Keratinocyte (primary cell): ENCODE measurements at regions not wholly inside any gene's neighbourhood (a gene's known extent, or its start where the extent isn't known, plus 50 kb on each side); places are given as distances from the start of the nearest gene placed in this dataset.

Experiments
- DNase-seq: peaks from one replicate; pipeline ENCODE4 v3.0.0-alpha.2; 2011; ENCODE audit warnings: low read depth, missing footprints, low spot score
- FAIRE-seq: peaks from 2 replicates; lab custom pipeline; 2011; peaks lifted over from hg19 to GRCh38; lab: Jason Lieb, UNC
- H2AFZ ChIP-seq: 2 replicates; pipeline ENCODE4 v1.6.0; 2012; ENCODE audit warnings: low read length, control low read depth, inconsistent platforms; ENCODE audit not compliant: control insufficient read depth
- H3K27ac ChIP-seq: 2 replicates; pipeline ENCODE4 v1.5.1; 2011; ENCODE audit warnings: low read length; ENCODE audit not compliant: control insufficient read depth, insufficient read depth
- H3K27me3 ChIP-seq: 3 replicates; pipeline ENCODE4 v1.6.0; 2011; ENCODE audit warnings: low read length; ENCODE audit not compliant: control insufficient read depth, insufficient read depth; ENCODE audit errors: extremely low read depth
- H3K36me3 ChIP-seq, 2 experiments: 2 replicates in 1 of 2; 3 replicates in 1 of 2; pipeline ENCODE4 v1.5.1; 2011; ENCODE audit warnings: low read length in 2 of 2, mild to moderate bottlenecking in 1 of 2; ENCODE audit not compliant: control insufficient read depth in 2 of 2, insufficient read depth in 2 of 2; ENCODE audit errors: extremely low read depth in 1 of 2
- H3K4me1 ChIP-seq: 3 replicates; pipeline ENCODE4 v1.5.1; 2011; ENCODE audit warnings: low read length; ENCODE audit not compliant: control insufficient read depth, insufficient read depth; ENCODE audit errors: extremely low read depth
- H3K4me2 ChIP-seq: 3 replicates; pipeline ENCODE4 v1.6.0; 2011; ENCODE audit warnings: low read depth, low read length; ENCODE audit not compliant: control insufficient read depth, insufficient read depth; ENCODE audit errors: extremely low read depth
- H3K4me3 ChIP-seq, 3 experiments: fragments of 200-600 bp in 1 of 3; sonication (generic) in 1 of 3; 2 replicates in 2 of 3; 3 replicates in 1 of 3; pipeline ENCODE4 v1.5.1; 2011 to 2016; ENCODE audit warnings: low read length in 3 of 3, mild to moderate bottlenecking in 3 of 3, control low read depth in 2 of 3, inconsistent platforms in 1 of 3, low read depth in 1 of 3, mixed read lengths in 1 of 3, mixed run types in 1 of 3, moderate library complexity in 1 of 3; ENCODE audit not compliant: control insufficient read depth in 2 of 3, insufficient read depth in 2 of 3; ENCODE audit errors: extremely low read depth in 1 of 3
- H3K79me2 ChIP-seq: 2 replicates; pipeline ENCODE4 v1.6.0; 2012; ENCODE audit warnings: low read length; ENCODE audit not compliant: control insufficient read depth, insufficient read depth
- H3K9ac ChIP-seq: 3 replicates; pipeline ENCODE4 v1.6.0; 2011; ENCODE audit warnings: low read length; ENCODE audit not compliant: control insufficient read depth, insufficient read depth; ENCODE audit errors: extremely low read depth
- H3K9me1 ChIP-seq: 3 replicates; pipeline ENCODE4 v1.6.0; 2011; ENCODE audit warnings: low read length; ENCODE audit not compliant: control insufficient read depth, insufficient read depth; ENCODE audit errors: extremely low read depth
- H3K9me3 ChIP-seq: 2 replicates; pipeline ENCODE4 v1.5.1; 2012; ENCODE audit warnings: low read depth, low read length; ENCODE audit not compliant: control insufficient read depth
- H4K20me1 ChIP-seq: 3 replicates; pipeline ENCODE4 v1.6.0; 2011; ENCODE audit warnings: low read length; ENCODE audit not compliant: control insufficient read depth, insufficient read depth; ENCODE audit errors: extremely low read depth
- EZH2 ChIP-seq: IDR thresholded peaks from one replicate; pipeline ENCODE4 v1.6.1; 2012; ENCODE audit warnings: inconsistent platforms, mild to moderate bottlenecking, low read length, moderate library complexity
- dilution Hi-C: fragments of 300-500 bp; cut with MboI; formaldehyde crosslinking; loops from one replicate; pipeline ENCODE4 v1.7.0; 2020; ENCODE audit warnings: low sequenced_read_pairs; ENCODE audit not compliant: extremely low pct_ligation_motif_present
- TF ChIP-seq, protein P1 (sequence below), 3 experiments: IDR thresholded peaks in 1 of 3; conservative IDR thresholded peaks in 1 of 3; optimal IDR thresholded peaks in 1 of 3; 2 replicates in 2 of 3; 3 replicates in 1 of 3; pipeline versions ENCODE3 to v1.5.1; 2011; ENCODE audit warnings: low read length in 3 of 3, mild to moderate bottlenecking in 3 of 3, moderate library complexity in 2 of 3, control low read depth in 1 of 3, inconsistent platforms in 1 of 3; ENCODE audit not compliant: insufficient read depth in 2 of 3; ENCODE audit errors: extremely low read depth in 1 of 3

DNA sequence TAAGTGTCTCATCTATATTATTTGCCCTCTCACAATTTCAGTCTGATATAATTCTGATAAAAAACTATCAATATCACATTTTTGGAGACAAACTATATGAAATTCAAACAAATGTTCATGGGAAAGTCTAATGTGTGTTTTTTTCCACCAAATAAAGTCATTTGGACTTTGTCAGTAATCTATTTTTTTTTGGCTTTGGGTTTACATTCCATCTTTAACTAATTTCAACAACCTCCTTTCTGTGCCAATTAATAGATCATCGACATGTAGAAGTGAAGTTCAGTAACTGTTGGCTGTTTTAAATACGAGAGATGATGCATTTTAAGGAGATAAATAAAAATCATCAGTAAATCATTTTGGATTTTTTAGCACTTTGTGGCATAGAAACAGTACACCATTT is 1623.0 kb upstream of the ACVR2A start:
- no peak for DNase-seq
- Histone ChIP-seq H4K20me1 (no peaks in the 10 kb centered on the region), H3K36me3 (no peaks in the 10 kb centered on the region), H3K27me3 (no peaks in the 10 kb centered on the region), H3K9ac (no peak overlapping the region), H3K27ac (no peak overlapping the region), H2AFZ (no peak overlapping the region), H3K79me2 (no peaks in the 10 kb centered on the region), H3K9me1 (no peaks in the 10 kb centered on the region), H3K4me1 (no peaks in the 10 kb centered on the region), H3K4me2 (no peak overlapping the region), H3K9me3 (no peaks in the 10 kb centered on the region), H3K4me3 (no peak overlapping the region)
- no peak for TF ChIP-seq EZH2
- dilution Hi-C loops, result no loop called here
- no peak for FAIRE-seq

DNA sequence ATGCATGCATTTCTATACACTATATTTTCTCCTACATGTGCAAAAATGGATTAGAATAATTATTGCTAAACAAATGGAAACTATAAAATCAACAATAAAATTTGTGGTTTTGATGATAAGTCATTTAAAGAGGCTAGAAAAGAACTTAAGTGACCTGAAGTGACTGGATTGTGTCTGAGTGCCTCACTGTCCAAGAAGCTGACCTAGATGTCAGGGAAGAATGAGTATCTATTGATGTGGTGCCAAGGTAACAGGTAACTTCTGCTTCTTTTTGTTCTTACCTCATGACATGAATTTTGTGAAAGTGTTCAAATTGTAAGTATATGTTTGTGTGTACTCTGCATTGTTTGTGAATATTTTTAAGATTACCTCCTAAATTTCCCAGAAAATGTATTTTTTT is 1623.9 kb upstream of the ACVR2A start:
- no peak for DNase-seq
- no peak for TF ChIP-seq EZH2
- TF ChIP-seq, protein P1, sequence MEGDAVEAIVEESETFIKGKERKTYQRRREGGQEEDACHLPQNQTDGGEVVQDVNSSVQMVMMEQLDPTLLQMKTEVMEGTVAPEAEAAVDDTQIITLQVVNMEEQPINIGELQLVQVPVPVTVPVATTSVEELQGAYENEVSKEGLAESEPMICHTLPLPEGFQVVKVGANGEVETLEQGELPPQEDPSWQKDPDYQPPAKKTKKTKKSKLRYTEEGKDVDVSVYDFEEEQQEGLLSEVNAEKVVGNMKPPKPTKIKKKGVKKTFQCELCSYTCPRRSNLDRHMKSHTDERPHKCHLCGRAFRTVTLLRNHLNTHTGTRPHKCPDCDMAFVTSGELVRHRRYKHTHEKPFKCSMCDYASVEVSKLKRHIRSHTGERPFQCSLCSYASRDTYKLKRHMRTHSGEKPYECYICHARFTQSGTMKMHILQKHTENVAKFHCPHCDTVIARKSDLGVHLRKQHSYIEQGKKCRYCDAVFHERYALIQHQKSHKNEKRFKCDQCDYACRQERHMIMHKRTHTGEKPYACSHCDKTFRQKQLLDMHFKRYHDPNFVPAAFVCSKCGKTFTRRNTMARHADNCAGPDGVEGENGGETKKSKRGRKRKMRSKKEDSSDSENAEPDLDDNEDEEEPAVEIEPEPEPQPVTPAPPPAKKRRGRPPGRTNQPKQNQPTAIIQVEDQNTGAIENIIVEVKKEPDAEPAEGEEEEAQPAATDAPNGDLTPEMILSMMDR (optimal IDR thresholded peaks at IDR 0.05 in 1 of 3, IDR thresholded peaks at IDR 0.05 in 1 of 3, conservative IDR thresholded peaks at IDR 0.05 in 1 of 3; ENCODE audit: extremely low read depth in 1 of 3, insufficient read depth in 2 of 3, low read length in 3 of 3), result no peak
- Histone ChIP-seq H3K9ac (no peak overlapping the region), H2AFZ (no peak overlapping the region), H3K79me2 (no peaks in the 10 kb centered on the region), H3K9me1 (no peaks in the 10 kb centered on the region), H3K36me3 (no peaks in the 10 kb centered on the region), H3K27ac (no peak overlapping the region), H3K27me3 (no peaks in the 10 kb centered on the region), H4K20me1 (no peaks in the 10 kb centered on the region), H3K4me2 (no peak overlapping the region), H3K9me3 (no peaks in the 10 kb centered on the region), H3K4me1 (no peaks in the 10 kb centered on the region), H3K4me3 (no peak overlapping the region)
- dilution Hi-C loops, result no loop called here
- no peak for FAIRE-seq

DNA sequence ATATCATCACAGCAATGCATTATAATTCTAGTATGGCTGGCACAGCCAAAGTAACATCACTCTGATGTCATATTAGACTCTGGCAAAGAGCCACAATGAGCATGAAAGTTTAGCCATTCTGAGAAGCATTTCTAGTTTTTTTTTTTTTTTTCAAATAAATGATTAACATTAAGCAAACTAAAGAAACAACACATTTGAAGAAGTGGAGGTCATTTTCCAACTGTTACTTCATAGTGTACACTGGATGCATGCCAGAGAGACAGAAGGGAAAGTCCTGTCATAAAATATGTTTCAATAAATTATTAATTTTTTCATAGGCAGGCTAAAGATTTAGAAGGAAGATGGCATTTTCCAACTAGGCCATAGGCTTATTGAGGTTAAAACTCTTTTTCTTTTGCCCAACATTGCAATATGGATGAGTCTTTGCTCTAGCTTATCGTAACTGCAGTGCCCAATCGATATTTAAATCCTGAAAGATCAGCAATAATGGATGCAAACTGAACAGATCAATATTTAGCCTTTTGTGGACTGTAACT is 1630.4 kb upstream of the ACVR2A start:
- H3K27me3 ChIP-seq, result no peaks in the 10 kb centered on the region
- H2AFZ ChIP-seq, result no peak overlapping the region
- DNase-seq (no peak), FAIRE-seq (no peak)
- dilution Hi-C loops, result no loop called here
- no peak overlapping the region for H3K4me3 ChIP-seq
- no peak overlapping the region for H3K4me2 ChIP-seq
- no peak overlapping the region for H3K9ac ChIP-seq
- TF ChIP-seq, protein P1 (optimal IDR thresholded peaks at IDR 0.05 in 1 of 3, IDR thresholded peaks at IDR 0.05 in 1 of 3, conservative IDR thresholded peaks at IDR 0.05 in 1 of 3; ENCODE audit: extremely low read depth in 1 of 3, insufficient read depth in 2 of 3, low read length in 3 of 3), result no peak
- no peak for TF ChIP-seq EZH2
- H3K36me3 ChIP-seq, result no peaks in the 10 kb centered on the region
- H3K27ac ChIP-seq, result no peak overlapping the region
- H4K20me1 ChIP-seq, result no peaks in the 10 kb centered on the region
- no peaks in the 10 kb centered on the region for H3K9me1 ChIP-seq
- H3K9me3 ChIP-seq, result no peaks in the 10 kb centered on the region
- H3K4me1 ChIP-seq, result no peaks in the 10 kb centered on the region
- no peaks in the 10 kb centered on the region for H3K79me2 ChIP-seq
